OCI-LY7 (cell line): ENCODE measurements at regions not wholly inside any gene's neighbourhood (a gene's known extent, or its start where the extent isn't known, plus 50 kb on each side); places are given as distances from the start of the nearest gene placed in this dataset.

ENCODE experiments used
- BruUV-seq: library from RNA; stranded (reverse); fragments of 400-500 nt; replicated peaks from 2 replicates; lab custom pipeline; 2021; lab: Mats Ljungman, UMichigan
- CTCF ChIA-PET: fragments of 300-600 bp; sonication (Branson Sonifier 250); formaldehyde crosslinking; loops from one replicate; lab custom pipeline; 2022; ENCODE audit warnings: antibody characterized with exemption; ENCODE audit not compliant: unreplicated experiment; lab: Charles Lee
- POLR2A ChIA-PET: fragments of 300-600 bp; sonication (Branson Sonifier 250); formaldehyde crosslinking; loops from one replicate; lab custom pipeline; 2022; ENCODE audit warnings: antibody characterized with exemption; lab: Charles Lee
- DNase-seq: peaks from one replicate; pipeline ENCODE4 v3.0.0-alpha.2; 2015; ENCODE audit warnings: low spot score
- H2AFZ ChIP-seq: fragments of 200-600 bp; sonication (generic), shearing (Covaris generic); 2 replicates; pipeline ENCODE4 v1.6.1; 2014; ENCODE audit warnings: mild to moderate bottlenecking, antibody characterized with exemption, low read length, moderate library complexity
- H3K27ac ChIP-seq: fragments of 200-600 bp; sonication (generic); 2 replicates; pipeline ENCODE4 v1.5.1; 2014; ENCODE audit warnings: mixed run types, low read depth, mild to moderate bottlenecking, moderate library complexity, low read length, inconsistent platforms; ENCODE audit not compliant: poor library complexity, severe bottlenecking
- H3K36me3 ChIP-seq: fragments of 200-600 bp; sonication (generic); 2 replicates; pipeline ENCODE4 v1.6.1; 2014; ENCODE audit warnings: mild to moderate bottlenecking, antibody characterized with exemption, low read length, moderate library complexity, mixed read lengths; ENCODE audit not compliant: insufficient read depth
- H3K4me1 ChIP-seq: fragments of 200-600 bp; sonication (generic); 2 replicates; pipeline ENCODE4 v1.5.1; 2014; ENCODE audit warnings: mild to moderate bottlenecking, low read length; ENCODE audit not compliant: insufficient read depth, poor library complexity, severe bottlenecking
- H3K4me2 ChIP-seq: fragments of 200-600 bp; sonication (generic); 2 replicates; pipeline ENCODE4 v1.6.1; 2014; ENCODE audit warnings: mild to moderate bottlenecking, low read length
- H3K4me3 ChIP-seq: fragments of 200-600 bp; sonication (generic); 2 replicates; pipeline ENCODE4 v1.5.1; 2014; ENCODE audit warnings: mild to moderate bottlenecking, low read depth, low read length; ENCODE audit not compliant: poor library complexity, severe bottlenecking
- H3K79me2 ChIP-seq: fragments of 200-600 bp; sonication (generic); 2 replicates; pipeline ENCODE4 v1.6.1; 2016; ENCODE audit warnings: low read depth, mild to moderate bottlenecking, low read length, moderate library complexity, mixed read lengths; ENCODE audit not compliant: insufficient read depth
- H3K9me2 ChIP-seq: fragments of 200-600 bp; sonication (generic); 2 replicates; pipeline ENCODE4 v1.6.1; 2016; ENCODE audit warnings: mild to moderate bottlenecking, low read length, mixed read lengths; ENCODE audit not compliant: insufficient read depth
- H3K9me3 ChIP-seq: fragments of 200-600 bp; sonication (generic); 2 replicates; pipeline ENCODE4 v1.6.1; 2014; ENCODE audit warnings: mild to moderate bottlenecking, mixed run types, low read length, mixed read lengths
- H4K20me1 ChIP-seq: fragments of 200-600 bp; sonication (generic); 2 replicates; pipeline ENCODE4 v1.6.1; 2014; ENCODE audit warnings: mild to moderate bottlenecking, antibody characterized with exemption, low read length, moderate library complexity, mixed read lengths; ENCODE audit not compliant: insufficient read depth
- EZH2phosphoT487 ChIP-seq: fragments of 200-600 bp; sonication (generic); IDR thresholded peaks from 2 replicates; pipeline ENCODE4 v1.6.1; 2018; ENCODE audit warnings: low read depth, borderline replicate concordance, mild to moderate bottlenecking, mixed run types, antibody characterized with exemption, low read length, moderate library complexity, mixed read lengths
- intact Hi-C: fragments of 100-400 bp; cut with micrococcal nuclease; formaldehyde crosslinking; loops from one replicate; pipeline ENCODE4 v1.10.0; 2022; ENCODE audit not compliant: unreplicated experiment
- TF ChIP-seq, protein P1 (sequence below): fragments of 200-600 bp; sonication (generic); conservative IDR thresholded peaks from 2 replicates; pipeline ENCODE4 v1.5.1; 2014; ENCODE audit warnings: mild to moderate bottlenecking, antibody characterized with exemption, low read length, moderate library complexity, mixed read lengths

DNA sequence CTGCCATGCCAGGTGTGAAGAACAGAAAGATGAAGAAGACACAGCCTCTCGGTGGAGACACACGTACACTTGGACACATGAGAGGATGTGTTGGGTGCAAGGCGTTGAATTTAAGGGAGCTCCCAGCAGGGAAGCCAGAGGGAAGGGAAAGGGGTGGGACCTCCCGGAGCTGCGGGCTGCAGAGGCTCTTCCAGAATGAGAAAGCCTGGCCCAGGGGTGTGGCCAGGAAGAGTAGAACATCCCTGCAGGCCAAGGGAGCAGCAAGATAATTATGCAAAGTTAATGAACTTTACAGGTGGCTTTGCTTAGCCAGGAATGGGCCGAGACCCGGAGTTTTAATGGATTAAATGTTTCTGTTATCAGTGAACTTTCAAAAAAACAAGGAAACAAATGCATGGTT lies 270.3 kb downstream of the KLF6 start:
- Histone ChIP-seq H3K9me2 (no peaks in the 10 kb centered on the region), H2AFZ (no peak overlapping the region), H4K20me1 (no peaks in the 10 kb centered on the region), H3K36me3 (no peaks in the 10 kb centered on the region), H3K4me2 (no peak overlapping the region), H3K79me2 (no peaks in the 10 kb centered on the region), H3K9me3 (no peaks in the 10 kb centered on the region), H3K27ac (no peak overlapping the region), H3K4me3 (no peak overlapping the region), H3K4me1 (no peaks in the 10 kb centered on the region)
- POLR2A ChIA-PET: interaction anchor here (0.6 kb wide), 1 partner anchor 219 kb away, joined by 3 read pairs; no protein-coding TSS in a partner anchor
- BruUV-seq: no TSS peak
- intact Hi-C loops: no loop called here
- CTCF ChIA-PET: no interaction called here
- DNase-seq: no peak
- TF ChIP-seq EZH2phosphoT487: no peak
- TF ChIP-seq, protein P1, sequence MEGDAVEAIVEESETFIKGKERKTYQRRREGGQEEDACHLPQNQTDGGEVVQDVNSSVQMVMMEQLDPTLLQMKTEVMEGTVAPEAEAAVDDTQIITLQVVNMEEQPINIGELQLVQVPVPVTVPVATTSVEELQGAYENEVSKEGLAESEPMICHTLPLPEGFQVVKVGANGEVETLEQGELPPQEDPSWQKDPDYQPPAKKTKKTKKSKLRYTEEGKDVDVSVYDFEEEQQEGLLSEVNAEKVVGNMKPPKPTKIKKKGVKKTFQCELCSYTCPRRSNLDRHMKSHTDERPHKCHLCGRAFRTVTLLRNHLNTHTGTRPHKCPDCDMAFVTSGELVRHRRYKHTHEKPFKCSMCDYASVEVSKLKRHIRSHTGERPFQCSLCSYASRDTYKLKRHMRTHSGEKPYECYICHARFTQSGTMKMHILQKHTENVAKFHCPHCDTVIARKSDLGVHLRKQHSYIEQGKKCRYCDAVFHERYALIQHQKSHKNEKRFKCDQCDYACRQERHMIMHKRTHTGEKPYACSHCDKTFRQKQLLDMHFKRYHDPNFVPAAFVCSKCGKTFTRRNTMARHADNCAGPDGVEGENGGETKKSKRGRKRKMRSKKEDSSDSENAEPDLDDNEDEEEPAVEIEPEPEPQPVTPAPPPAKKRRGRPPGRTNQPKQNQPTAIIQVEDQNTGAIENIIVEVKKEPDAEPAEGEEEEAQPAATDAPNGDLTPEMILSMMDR: no peak

DNA sequence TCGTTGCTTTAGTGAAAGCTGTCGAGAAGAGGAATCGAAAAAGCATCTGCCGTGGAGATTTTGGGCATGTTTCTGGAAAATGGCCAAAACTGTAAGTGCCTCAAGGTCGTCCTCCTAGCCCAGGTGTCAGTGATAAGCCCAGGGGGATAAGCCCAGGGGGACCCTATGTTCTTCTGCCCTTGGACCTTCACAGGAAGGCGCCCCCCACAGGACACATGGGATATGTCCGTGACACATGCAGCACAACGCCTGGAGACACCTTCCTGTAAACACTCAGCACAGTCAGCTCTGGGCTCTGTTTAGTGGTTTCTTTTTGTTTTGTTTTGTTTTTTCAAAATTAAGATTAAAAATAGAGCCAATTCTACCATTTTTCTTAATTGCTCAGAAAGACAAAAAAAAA lies 272.7 kb downstream of the KLF6 start:
- no peaks in the 10 kb centered on the region for H3K36me3 ChIP-seq
- no peaks in the 10 kb centered on the region for H3K79me2 ChIP-seq
- no peak for DNase-seq
- POLR2A ChIA-PET: interaction anchor here (0.7 kb wide), 1 partner anchor 67 kb away, joined by 3 read pairs; no protein-coding TSS in a partner anchor
- BruUV-seq: no TSS peak
- H3K9me2 ChIP-seq: no peaks in the 10 kb centered on the region
- no peak overlapping the region for H3K27ac ChIP-seq
- no peak overlapping the region for H3K4me3 ChIP-seq
- no peaks in the 10 kb centered on the region for H4K20me1 ChIP-seq
- CTCF ChIA-PET: no interaction called here
- H3K9me3 ChIP-seq: no peaks in the 10 kb centered on the region
- H2AFZ ChIP-seq: no peak overlapping the region
- TF ChIP-seq, protein P1: peak; percentile 43
- TF ChIP-seq EZH2phosphoT487: no peak
- no peaks in the 10 kb centered on the region for H3K4me1 ChIP-seq
- no peak overlapping the region for H3K4me2 ChIP-seq
- intact Hi-C loops: no loop called here

DNA sequence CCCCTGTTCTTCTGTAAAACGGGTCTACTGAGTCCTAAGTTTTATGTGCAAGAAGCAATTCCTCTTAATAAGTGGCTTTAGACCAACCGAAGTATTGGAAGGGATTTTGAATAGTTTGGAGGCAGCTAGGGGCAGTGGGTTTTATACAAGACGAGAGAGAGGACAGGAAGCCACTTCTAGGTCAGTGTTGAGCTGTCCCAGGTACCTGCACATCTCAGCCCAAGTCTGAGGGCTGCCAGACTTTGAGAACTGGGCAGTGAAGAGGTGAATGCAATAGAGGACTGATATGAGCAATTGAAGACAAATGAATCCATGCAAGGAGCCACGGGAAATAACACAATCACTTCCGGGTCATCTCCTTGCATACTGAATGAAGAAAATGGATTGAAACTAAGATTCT lies 273.5 kb downstream of the KLF6 start:
- H3K9me3 ChIP-seq: no peaks in the 10 kb centered on the region
- H2AFZ ChIP-seq: no peak overlapping the region
- ChIA-PET CTCF (no interaction called here), POLR2A (no interaction called here)
- no peaks in the 10 kb centered on the region for H3K36me3 ChIP-seq
- TF ChIP-seq, protein P1: no peak
- no peak for TF ChIP-seq EZH2phosphoT487
- no peaks in the 10 kb centered on the region for H3K4me1 ChIP-seq
- no peak overlapping the region for H3K4me2 ChIP-seq
- no peak for DNase-seq
- H3K9me2 ChIP-seq: no peaks in the 10 kb centered on the region
- no peaks in the 10 kb centered on the region for H4K20me1 ChIP-seq
- H3K27ac ChIP-seq: no peak overlapping the region
- BruUV-seq: no TSS peak
- no peak overlapping the region for H3K4me3 ChIP-seq
- intact Hi-C loops: no loop called here
- no peaks in the 10 kb centered on the region for H3K79me2 ChIP-seq
